Activated T-helper 17 cell treated with anti-CD3 and anti-CD28 coated beads, Interleukin-2, amount 50 U/mL, for 72 hours (primary cell): ENCODE measurements at regions not wholly inside any gene's neighbourhood (a gene's known extent, or its start where the extent isn't known, plus 50 kb on each side); places are given as distances from the start of the nearest gene placed in this dataset.
"Not testable (repeated sequence)": the region's sequence is repeated elsewhere in the genome, so short reads cannot be mapped to it uniquely, and the experiment has no call there.

ENCODE experiments used
- ATAC-seq: fragments of 150-1000 bp; cut with Tn5 transposase; replicated peaks from 2 replicates; pipeline ENCODE4 v1.10.0; 2021; ENCODE audit warnings: mild to moderate bottlenecking, moderate library complexity
- H3K27ac Mint-ChIP-seq: one replicate; pipeline ENCODE4 v1.8.0; 2022; ENCODE audit warnings: mixed read lengths
- H3K27me3 Mint-ChIP-seq: one replicate; pipeline ENCODE4 v1.8.0; 2022; ENCODE audit warnings: mixed read lengths
- H3K36me3 Mint-ChIP-seq: one replicate; pipeline ENCODE4 v1.8.0; 2022; ENCODE audit warnings: low read depth, mild to moderate bottlenecking, mixed read lengths
- H3K4me1 Mint-ChIP-seq: one replicate; pipeline ENCODE4 v1.8.0; 2022; ENCODE audit warnings: mixed read lengths
- H3K4me3 Mint-ChIP-seq: one replicate; pipeline ENCODE4 v1.8.0; 2022; ENCODE audit warnings: mild to moderate bottlenecking, mixed read lengths
- H3K9me3 Mint-ChIP-seq: one replicate; pipeline ENCODE4 v1.8.0; 2022; ENCODE audit warnings: mixed read lengths

- no peak for ATAC-seq
- H3K9me3 Mint-ChIP-seq, result no peaks in the 10 kb centered on the region
- H3K27ac Mint-ChIP-seq, result no peak overlapping the region
- no peak overlapping the region for H3K4me3 Mint-ChIP-seq
- H3K27me3 Mint-ChIP-seq, result peaks cover 3% of the 10 kb centered on the region
- H3K36me3 Mint-ChIP-seq, result no peaks in the 10 kb centered on the region
- peaks cover 4% of the 10 kb centered on the region for H3K4me1 Mint-ChIP-seq
Measured at GRCh38 chr6:27119329-27119728, 128.2 kb upstream of the PRSS16 start.

- no peaks in the 10 kb centered on the region for H3K9me3 Mint-ChIP-seq
- ATAC-seq, result no peak
- H3K27ac Mint-ChIP-seq, result no peak overlapping the region
- peaks cover 4% of the 10 kb centered on the region for H3K4me1 Mint-ChIP-seq
- H3K36me3 Mint-ChIP-seq, result no peaks in the 10 kb centered on the region
- H3K4me3 Mint-ChIP-seq, result no peak overlapping the region
- H3K27me3 Mint-ChIP-seq, result peaks cover 3% of the 10 kb centered on the region
Measured at GRCh38 chr6:27119761-27120160, 127.7 kb upstream of the PRSS16 start.

GRCh38 chr6:27121640-27122039, 125.9 kb upstream of the PRSS16 start:
- no peak for ATAC-seq
- Mint-ChIP-seq H3K9me3 (no peaks in the 10 kb centered on the region), H3K27me3 (peaks cover 3% of the 10 kb centered on the region), H3K36me3 (no peaks in the 10 kb centered on the region), H3K4me3 (no peak overlapping the region), H3K4me1 (peaks cover 10% of the 10 kb centered on the region), H3K27ac (no peak overlapping the region)

- H3K4me1 Mint-ChIP-seq, result peaks cover 18% of the 10 kb centered on the region
- H3K9me3 Mint-ChIP-seq, result no peaks in the 10 kb centered on the region
- H3K27ac Mint-ChIP-seq, result no peak overlapping the region
- H3K4me3 Mint-ChIP-seq, result no peak overlapping the region
- no peaks in the 10 kb centered on the region for H3K36me3 Mint-ChIP-seq
- ATAC-seq, result no peak
- no peaks in the 10 kb centered on the region for H3K27me3 Mint-ChIP-seq
Measured at GRCh38 chr6:27124252-27124657, 123.2 kb upstream of the PRSS16 start.

GRCh38 chr6:27126046-27126814, 121.3 kb upstream of the PRSS16 start:
- peak; percentile 2 for ATAC-seq
- H3K4me1 Mint-ChIP-seq, result peaks cover 14% of the 10 kb centered on the region
- H3K27me3 Mint-ChIP-seq, result no peaks in the 10 kb centered on the region
- H3K4me3 Mint-ChIP-seq, result peak overlapping the region; percentile 85
- no peaks in the 10 kb centered on the region for H3K36me3 Mint-ChIP-seq
- peak overlapping the region; percentile 89 for H3K27ac Mint-ChIP-seq
- no peaks in the 10 kb centered on the region for H3K9me3 Mint-ChIP-seq

GRCh38 chr6:27126815-27127537, 120.5 kb upstream of the PRSS16 start:
- Mint-ChIP-seq H3K27me3 (no peaks in the 10 kb centered on the region), H3K4me3 (peak overlapping the region; percentile 85), H3K9me3 (no peaks in the 10 kb centered on the region), H3K27ac (peak overlapping the region; percentile 89), H3K4me1 (peaks cover 14% of the 10 kb centered on the region), H3K36me3 (no peaks in the 10 kb centered on the region)
- ATAC-seq, result peak; percentile 83

GRCh38 chr6:27127874-27128273, 119.6 kb upstream of the PRSS16 start:
- H3K27me3 Mint-ChIP-seq, H3K36me3 Mint-ChIP-seq, H3K9me3 Mint-ChIP-seq, ATAC-seq, H3K27ac Mint-ChIP-seq: not testable (repeated sequence)
- Mint-ChIP-seq H3K4me1 (peaks cover 14% of the 10 kb centered on the region), H3K4me3 (peak overlapping the region; percentile 85)

GRCh38 chr6:27128311-27129094, 119.0 kb upstream of the PRSS16 start:
- Mint-ChIP-seq H3K9me3 (no peaks in the 10 kb centered on the region), H3K4me3 (no peak overlapping the region), H3K27me3 (no peaks in the 10 kb centered on the region), H3K27ac (no peak overlapping the region), H3K36me3 (no peaks in the 10 kb centered on the region), H3K4me1 (peaks cover 14% of the 10 kb centered on the region)
- ATAC-seq, result no peak

GRCh38 chr6:27129095-27129815, 118.2 kb upstream of the PRSS16 start:
- no peak for ATAC-seq
- no peaks in the 10 kb centered on the region for H3K36me3 Mint-ChIP-seq
- no peak overlapping the region for H3K27ac Mint-ChIP-seq
- no peak overlapping the region for H3K4me3 Mint-ChIP-seq
- no peaks in the 10 kb centered on the region for H3K9me3 Mint-ChIP-seq
- H3K27me3 Mint-ChIP-seq, result no peaks in the 10 kb centered on the region
- peaks cover 14% of the 10 kb centered on the region for H3K4me1 Mint-ChIP-seq

- Mint-ChIP-seq H3K27me3 (no peaks in the 10 kb centered on the region), H3K36me3 (no peaks in the 10 kb centered on the region), H3K4me1 (peaks cover 14% of the 10 kb centered on the region), H3K27ac (no peak overlapping the region), H3K4me3 (no peak overlapping the region), H3K9me3 (no peaks in the 10 kb centered on the region)
- ATAC-seq, result no peak
Measured at GRCh38 chr6:27129917-27130316, 117.6 kb upstream of the PRSS16 start.

- Mint-ChIP-seq H3K4me1 (peaks cover 14% of the 10 kb centered on the region), H3K36me3 (no peaks in the 10 kb centered on the region), H3K4me3 (no peak overlapping the region), H3K9me3 (no peaks in the 10 kb centered on the region), H3K27ac (no peak overlapping the region), H3K27me3 (no peaks in the 10 kb centered on the region)
- no peak for ATAC-seq
Measured at GRCh38 chr6:27130668-27131428, 116.7 kb upstream of the PRSS16 start.

- H3K27me3 Mint-ChIP-seq, H3K4me3 Mint-ChIP-seq, H3K36me3 Mint-ChIP-seq, H3K9me3 Mint-ChIP-seq, H3K4me1 Mint-ChIP-seq, H3K27ac Mint-ChIP-seq: not testable (repeated sequence)
- ATAC-seq, result peak; percentile 5
Measured at GRCh38 chr6:27132282-27132531, 115.3 kb upstream of the PRSS16 start.

- peak; percentile 86 for ATAC-seq
- H3K9me3 Mint-ChIP-seq, result no peaks in the 10 kb centered on the region
- H3K4me3 Mint-ChIP-seq, result no peak overlapping the region
- H3K27me3 Mint-ChIP-seq, result no peaks in the 10 kb centered on the region
- H3K27ac Mint-ChIP-seq, result no peak overlapping the region
- no peaks in the 10 kb centered on the region for H3K36me3 Mint-ChIP-seq
- H3K4me1 Mint-ChIP-seq, result no peaks in the 10 kb centered on the region
Measured at GRCh38 chr6:27132532-27133280, 114.8 kb upstream of the PRSS16 start.
